ENCODE measurements at regions not wholly inside any gene's neighbourhood (a gene's known extent, or its start where the extent isn't known, plus 50 kb on each side); places are given as distances from the start of the nearest gene placed in this dataset.

DNA sequence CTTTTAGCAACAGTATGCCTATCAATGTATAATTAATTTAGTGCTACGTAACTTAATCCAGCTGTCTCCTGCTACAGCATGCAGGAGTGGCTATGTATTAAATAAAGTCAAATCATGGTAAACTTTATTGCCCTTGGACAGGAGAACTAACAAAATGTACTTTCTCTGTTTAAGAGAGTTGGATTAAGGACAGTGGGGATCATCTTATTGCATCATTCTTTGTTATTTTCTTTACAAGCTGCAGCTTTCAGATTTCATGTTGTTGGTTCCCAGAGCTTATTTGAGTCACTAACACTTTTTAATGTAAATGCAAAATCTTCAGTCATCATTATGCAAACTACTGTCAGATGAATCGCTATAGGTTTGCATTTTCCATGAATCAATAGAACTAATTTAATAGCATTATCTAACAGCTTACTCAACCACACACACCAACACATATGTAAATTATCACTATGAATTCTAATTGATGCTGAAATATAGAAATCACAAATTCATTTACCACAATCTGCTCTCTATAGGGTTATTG lies 424.7 kb downstream of the MMUT start:
- DNase-seq (ENCODE audit: low read depth, low spot score) = no peak
- no peak overlapping the region for H3K9ac ChIP-seq (ENCODE audit: insufficient read length, low read depth)

DNA sequence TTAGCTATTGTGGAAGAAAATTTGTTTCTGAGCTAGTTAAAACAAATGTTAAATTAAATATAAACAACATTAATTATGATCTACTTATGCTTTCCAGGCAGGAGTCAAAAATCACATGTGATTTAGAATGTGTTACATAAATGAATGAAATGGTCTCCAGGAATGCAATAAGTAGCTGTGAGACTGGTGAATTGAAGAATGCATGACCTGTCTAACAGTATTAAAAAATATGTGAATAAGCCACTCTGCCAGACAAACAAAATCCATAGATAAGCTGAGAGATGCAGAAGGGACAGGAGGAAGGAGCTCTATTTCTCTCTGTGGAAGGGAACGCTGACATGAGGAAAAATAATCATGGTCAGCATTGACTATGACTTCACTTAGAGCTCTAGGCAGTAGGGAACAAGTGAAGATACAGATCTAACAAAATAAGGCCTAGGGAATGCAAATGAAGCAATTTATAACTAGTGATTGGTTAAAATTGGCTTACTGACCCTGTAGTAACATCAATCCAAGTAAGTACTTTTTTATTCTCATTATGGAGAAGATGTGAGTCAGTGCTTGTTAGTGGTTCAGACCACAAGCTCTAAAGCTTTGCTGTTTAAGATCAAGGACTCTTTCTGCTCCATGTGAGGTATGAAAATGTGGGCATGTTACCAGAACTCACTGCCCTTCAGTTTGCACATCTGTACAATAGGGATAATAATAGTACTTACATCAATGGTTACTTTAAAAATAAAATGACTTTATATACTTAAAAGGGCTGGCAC lies 432.6 kb downstream of the MMUT start:
- no peak overlapping the region for H3K9ac ChIP-seq (ENCODE audit: insufficient read length, low read depth)
- H3K4me1 ChIP-seq (ENCODE audit: insufficient read depth, insufficient read length) = no peaks in the 10 kb centered on the region
- H3K27me3 ChIP-seq (ENCODE audit: insufficient read depth, insufficient read length) = no peaks in the 10 kb centered on the region
- no peak for DNase-seq (ENCODE audit: low read depth, low spot score)
- no peak for TF ChIP-seq YY1 (IDR thresholded peaks at IDR 0.05; ENCODE audit: insufficient read depth, insufficient read length)
- no peak for TF ChIP-seq SUZ12 (IDR thresholded peaks at IDR 0.05; ENCODE audit: extremely low read depth, insufficient read depth, insufficient read length)
- TF ChIP-seq ZNF274 (IDR thresholded peaks at IDR 0.05; ENCODE audit: low read depth, low read length) = no peak
- H3K36me3 ChIP-seq (ENCODE audit: insufficient read depth, insufficient read length, low read length) = no peaks in the 10 kb centered on the region
- H3K9me3 ChIP-seq (ENCODE audit: insufficient read depth, low read length) = no peaks in the 10 kb centered on the region
- H3K4me3 ChIP-seq (ENCODE audit: insufficient read length, low read depth) = no peak overlapping the region

More for the DNA sequence above, 424.7 kb downstream of the MMUT start:
- H3K4me3 ChIP-seq (ENCODE audit: insufficient read length, low read depth) = no peak overlapping the region
- TF ChIP-seq ZNF274 (IDR thresholded peaks at IDR 0.05; ENCODE audit: low read depth, low read length) = no peak
- no peak for TF ChIP-seq SUZ12 (IDR thresholded peaks at IDR 0.05; ENCODE audit: extremely low read depth, insufficient read depth, insufficient read length)
- no peak for TF ChIP-seq YY1 (IDR thresholded peaks at IDR 0.05; ENCODE audit: insufficient read depth, insufficient read length)
- no peaks in the 10 kb centered on the region for H3K9me3 ChIP-seq (ENCODE audit: insufficient read depth, low read length)
- no peaks in the 10 kb centered on the region for H3K36me3 ChIP-seq (ENCODE audit: insufficient read depth, insufficient read length, low read length)
- no peaks in the 10 kb centered on the region for H3K27me3 ChIP-seq (ENCODE audit: insufficient read depth, insufficient read length)
- H3K4me1 ChIP-seq (ENCODE audit: insufficient read depth, insufficient read length) = no peaks in the 10 kb centered on the region

DNA sequence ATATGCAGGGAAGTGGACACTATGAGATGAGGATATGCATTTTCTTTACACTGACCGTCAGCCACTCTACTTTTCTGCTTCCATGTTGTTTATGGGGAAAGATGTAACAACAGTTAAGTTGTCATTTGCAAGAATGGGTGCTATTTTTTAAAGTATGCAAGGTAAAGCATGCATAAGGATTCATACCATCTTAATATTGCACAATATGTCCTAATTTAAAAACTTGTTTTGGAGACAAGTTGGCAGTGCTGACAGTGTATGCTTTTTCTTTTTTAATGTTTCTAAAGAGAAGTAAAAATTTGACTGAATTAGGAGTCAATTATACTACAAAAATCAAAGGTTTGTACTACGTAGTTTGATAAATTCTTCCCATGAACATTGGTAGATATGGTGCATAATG lies 435.4 kb downstream of the MMUT start:
- Histone ChIP-seq H3K4me3 (ENCODE audit: insufficient read length, low read depth) (no peak overlapping the region), H3K9ac (ENCODE audit: insufficient read length, low read depth) (no peak overlapping the region), H3K36me3 (ENCODE audit: insufficient read depth, insufficient read length, low read length) (no peaks in the 10 kb centered on the region), H3K27me3 (ENCODE audit: insufficient read depth, insufficient read length) (no peaks in the 10 kb centered on the region), H3K4me1 (ENCODE audit: insufficient read depth, insufficient read length) (no peaks in the 10 kb centered on the region), H3K9me3 (ENCODE audit: insufficient read depth, low read length) (no peaks in the 10 kb centered on the region)
- no peak for DNase-seq (ENCODE audit: low read depth, low spot score)
- TF ChIP-seq SUZ12 (IDR thresholded peaks at IDR 0.05; ENCODE audit: extremely low read depth, insufficient read depth, insufficient read length) (no peak), YY1 (IDR thresholded peaks at IDR 0.05; ENCODE audit: insufficient read depth, insufficient read length) (no peak)

DNA sequence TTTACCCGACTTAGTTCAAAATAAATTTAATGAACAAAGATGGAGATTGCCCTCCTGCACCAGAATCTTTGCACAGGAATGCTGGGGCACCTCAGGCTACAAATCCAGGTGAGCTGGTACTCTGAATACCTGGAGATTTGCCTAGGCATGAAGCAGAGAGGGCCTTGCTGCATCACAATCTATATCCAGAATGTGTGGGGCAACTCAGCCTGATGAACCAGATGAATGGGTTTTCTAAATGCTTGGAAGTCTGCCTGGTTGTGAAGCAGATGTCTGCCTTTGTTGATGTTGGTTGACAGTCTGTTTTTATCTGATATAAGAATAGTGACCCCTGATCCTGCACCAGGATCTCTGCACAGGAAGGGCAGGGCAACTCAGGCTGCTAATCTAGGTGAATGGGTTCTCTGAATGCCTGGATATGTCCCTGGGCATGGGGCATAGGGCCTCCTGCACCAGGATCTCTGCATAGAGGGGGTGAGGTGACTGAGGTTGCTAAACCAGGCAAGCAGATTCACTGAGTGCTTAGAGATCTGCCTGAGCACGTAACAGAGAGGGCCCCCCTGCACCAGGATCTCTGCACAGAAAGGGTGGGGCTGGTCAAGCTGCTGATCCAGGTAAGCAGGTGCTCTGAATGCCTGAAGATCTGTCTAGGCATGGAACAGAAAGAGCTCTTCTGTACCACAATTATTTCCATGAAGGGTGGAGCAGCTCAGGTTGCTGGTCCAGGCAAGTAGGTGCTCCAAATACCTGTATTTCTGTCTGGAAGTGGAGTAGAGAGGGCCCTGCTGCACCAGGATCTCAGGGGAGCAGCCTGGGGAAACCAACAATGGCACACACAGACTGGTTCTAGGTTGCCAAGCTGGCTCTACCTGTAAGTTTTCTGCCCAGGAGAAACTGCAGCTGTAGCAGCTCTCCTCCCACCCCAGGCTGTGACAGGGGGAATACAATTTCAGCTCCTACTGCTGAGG lies 437.5 kb downstream of the MMUT start:
- Histone ChIP-seq H3K4me1 (ENCODE audit: insufficient read depth, insufficient read length) (no peaks in the 10 kb centered on the region), H3K36me3 (ENCODE audit: insufficient read depth, insufficient read length, low read length) (no peaks in the 10 kb centered on the region), H3K9me3 (ENCODE audit: insufficient read depth, low read length) (no peaks in the 10 kb centered on the region), H3K27me3 (ENCODE audit: insufficient read depth, insufficient read length) (no peaks in the 10 kb centered on the region), H3K9ac (ENCODE audit: insufficient read length, low read depth) (no peak overlapping the region), H3K4me3 (ENCODE audit: insufficient read length, low read depth) (no peak overlapping the region)
- no peak for DNase-seq (ENCODE audit: low read depth, low spot score)
- TF ChIP-seq SUZ12 (IDR thresholded peaks at IDR 0.05; ENCODE audit: extremely low read depth, insufficient read depth, insufficient read length) = no peak
- TF ChIP-seq YY1 (IDR thresholded peaks at IDR 0.05; ENCODE audit: insufficient read depth, insufficient read length) = no peak
- no peak for TF ChIP-seq ZNF274 (IDR thresholded peaks at IDR 0.05; ENCODE audit: low read depth, low read length)

DNA sequence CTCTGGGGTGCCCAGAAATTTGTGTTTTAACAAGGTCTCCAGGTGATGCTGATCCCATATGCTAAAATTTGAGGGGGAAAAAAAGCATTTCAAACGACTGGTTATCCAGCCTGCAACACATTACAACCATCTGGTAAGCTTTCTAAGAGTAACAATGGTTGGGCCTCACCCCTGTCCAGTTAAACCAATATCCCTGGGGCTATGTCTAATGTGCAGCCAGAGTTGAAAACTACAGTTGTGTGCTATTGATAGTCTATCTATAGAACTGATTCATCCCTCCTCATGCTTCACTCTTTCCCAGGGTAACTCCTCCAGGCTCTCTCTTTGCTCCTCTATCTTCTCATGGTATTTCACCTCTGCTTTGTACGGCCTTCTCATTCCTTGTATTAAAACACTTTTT lies 458.3 kb downstream of the MMUT start:
- Histone ChIP-seq H3K27me3 (ENCODE audit: insufficient read depth, insufficient read length) (no peaks in the 10 kb centered on the region), H3K9me3 (ENCODE audit: insufficient read depth, low read length) (no peaks in the 10 kb centered on the region), H3K9ac (ENCODE audit: insufficient read length, low read depth) (no peak overlapping the region), H3K4me1 (ENCODE audit: insufficient read depth, insufficient read length) (no peaks in the 10 kb centered on the region), H3K36me3 (ENCODE audit: insufficient read depth, insufficient read length, low read length) (no peaks in the 10 kb centered on the region), H3K4me3 (ENCODE audit: insufficient read length, low read depth) (no peak overlapping the region)
- no peak for DNase-seq (ENCODE audit: low read depth, low spot score)
- no peak for TF ChIP-seq SUZ12 (IDR thresholded peaks at IDR 0.05; ENCODE audit: extremely low read depth, insufficient read depth, insufficient read length)
- TF ChIP-seq ZNF274 (IDR thresholded peaks at IDR 0.05; ENCODE audit: low read depth, low read length) = no peak
- TF ChIP-seq YY1 (IDR thresholded peaks at IDR 0.05; ENCODE audit: insufficient read depth, insufficient read length) = no peak

DNA sequence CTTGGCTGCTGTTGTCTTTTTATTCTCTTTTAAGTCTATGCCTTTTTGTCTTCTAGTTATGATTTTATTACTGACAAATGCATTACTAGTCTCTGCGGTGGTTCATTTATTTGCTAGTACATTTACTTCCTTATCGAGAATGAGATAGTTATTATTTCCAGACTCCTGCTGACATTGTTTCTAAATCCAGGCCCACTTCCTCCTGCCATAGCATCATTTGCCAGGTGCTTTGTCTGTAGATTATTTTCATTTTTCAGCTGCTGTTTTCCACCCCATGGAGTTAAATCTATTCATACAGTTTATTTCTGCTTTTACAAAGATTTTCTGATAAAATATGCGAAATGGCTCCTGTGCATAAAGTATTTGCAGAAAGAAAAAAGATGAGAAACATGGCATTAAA lies 459.7 kb downstream of the MMUT start:
- H3K27me3 ChIP-seq (ENCODE audit: insufficient read depth, insufficient read length) = no peaks in the 10 kb centered on the region
- no peaks in the 10 kb centered on the region for H3K4me1 ChIP-seq (ENCODE audit: insufficient read depth, insufficient read length)
- no peaks in the 10 kb centered on the region for H3K36me3 ChIP-seq (ENCODE audit: insufficient read depth, insufficient read length, low read length)
- no peaks in the 10 kb centered on the region for H3K9me3 ChIP-seq (ENCODE audit: insufficient read depth, low read length)
- no peak for TF ChIP-seq YY1 (IDR thresholded peaks at IDR 0.05; ENCODE audit: insufficient read depth, insufficient read length)
- TF ChIP-seq ZNF274 (IDR thresholded peaks at IDR 0.05; ENCODE audit: low read depth, low read length) = no peak
- no peak for TF ChIP-seq SUZ12 (IDR thresholded peaks at IDR 0.05; ENCODE audit: extremely low read depth, insufficient read depth, insufficient read length)
- no peak overlapping the region for H3K4me3 ChIP-seq (ENCODE audit: insufficient read length, low read depth)
- no peak for DNase-seq (ENCODE audit: low read depth, low spot score)
- no peak overlapping the region for H3K9ac ChIP-seq (ENCODE audit: insufficient read length, low read depth)

Data from NT2/D1 (cell line).